Suprapubic skin (tissue), 4 donors: ENCODE measurements at regions not wholly inside any gene's neighbourhood (a gene's known extent, or its start where the extent isn't known, plus 50 kb on each side); places are given as distances from the start of the nearest gene placed in this dataset.

Experiments
- EP300 ChIP-seq: sonication (generic); formaldehyde crosslinking; IDR thresholded peaks from one replicate; pipeline ENCODE4 v1.6.1; 2017; ENCODE audit warnings: antibody characterized with exemption
- POLR2A ChIP-seq, 2 donors: fragments of 450-650 bp; IDR thresholded peaks; one replicate each; pipeline ENCODE4 v1.6.1; 2017; ENCODE audit warnings: antibody characterized with exemption in 2 of 2, mild to moderate bottlenecking in 2 of 2, moderate library complexity in 2 of 2
- POLR2AphosphoS5 ChIP-seq, 3 donors: sonication (generic); formaldehyde crosslinking; IDR thresholded peaks; one replicate each; pipeline ENCODE4 v1.6.1; 2017; ENCODE audit warnings: antibody characterized with exemption in 3 of 3
- TF ChIP-seq, protein P1 (sequence below), 2 donors: fragments of 200-600 bp in 1 of 2; fragments of 450-650 bp in 1 of 2; sonication (generic) in 1 of 2; IDR thresholded peaks; one replicate each; pipeline ENCODE4 v1.5.1; 2016 to 2019; ENCODE audit warnings: antibody characterized with exemption in 2 of 2, mild to moderate bottlenecking in 1 of 2, moderate library complexity in 1 of 2

DNA sequence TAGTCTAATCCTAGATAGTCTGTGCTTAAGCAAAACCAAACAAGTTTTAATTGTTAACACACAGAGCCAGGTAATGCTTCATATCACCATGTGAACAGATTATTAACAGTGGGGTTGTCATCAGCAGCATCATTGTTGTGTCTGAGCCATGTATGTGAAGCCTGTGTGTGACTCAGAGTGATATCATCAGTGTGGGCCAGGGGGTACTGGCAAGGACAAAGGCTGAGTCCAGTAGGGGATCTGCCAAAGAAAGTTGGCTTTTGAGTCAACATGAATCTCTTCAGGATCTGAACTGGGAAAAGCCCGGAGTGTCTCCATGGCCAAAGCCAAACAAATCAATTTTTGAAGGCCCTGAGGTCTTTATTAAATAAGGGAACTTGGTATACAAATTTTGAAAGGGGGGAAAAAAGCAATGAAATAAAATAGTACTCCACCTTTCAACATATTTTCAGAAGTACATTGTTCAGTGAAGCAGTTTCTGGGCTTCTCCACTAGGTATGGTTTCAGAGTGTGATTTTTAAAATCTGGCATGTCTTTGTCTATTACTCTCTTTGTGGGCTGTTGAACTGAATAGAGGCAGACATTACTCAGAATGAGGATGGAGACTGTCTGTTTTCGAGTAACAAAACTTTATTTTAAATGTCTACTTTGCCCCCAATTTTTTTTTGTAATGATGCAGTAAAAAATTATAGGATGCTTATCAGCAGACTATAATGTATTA, 444.2 kb upstream of the JAG1 start:
- TF ChIP-seq, protein P1, sequence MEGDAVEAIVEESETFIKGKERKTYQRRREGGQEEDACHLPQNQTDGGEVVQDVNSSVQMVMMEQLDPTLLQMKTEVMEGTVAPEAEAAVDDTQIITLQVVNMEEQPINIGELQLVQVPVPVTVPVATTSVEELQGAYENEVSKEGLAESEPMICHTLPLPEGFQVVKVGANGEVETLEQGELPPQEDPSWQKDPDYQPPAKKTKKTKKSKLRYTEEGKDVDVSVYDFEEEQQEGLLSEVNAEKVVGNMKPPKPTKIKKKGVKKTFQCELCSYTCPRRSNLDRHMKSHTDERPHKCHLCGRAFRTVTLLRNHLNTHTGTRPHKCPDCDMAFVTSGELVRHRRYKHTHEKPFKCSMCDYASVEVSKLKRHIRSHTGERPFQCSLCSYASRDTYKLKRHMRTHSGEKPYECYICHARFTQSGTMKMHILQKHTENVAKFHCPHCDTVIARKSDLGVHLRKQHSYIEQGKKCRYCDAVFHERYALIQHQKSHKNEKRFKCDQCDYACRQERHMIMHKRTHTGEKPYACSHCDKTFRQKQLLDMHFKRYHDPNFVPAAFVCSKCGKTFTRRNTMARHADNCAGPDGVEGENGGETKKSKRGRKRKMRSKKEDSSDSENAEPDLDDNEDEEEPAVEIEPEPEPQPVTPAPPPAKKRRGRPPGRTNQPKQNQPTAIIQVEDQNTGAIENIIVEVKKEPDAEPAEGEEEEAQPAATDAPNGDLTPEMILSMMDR (IDR thresholded peaks at IDR 0.05) = no peak
- no peak for TF ChIP-seq POLR2A (IDR thresholded peaks at IDR 0.05)
- no peak for TF ChIP-seq EP300
- no peak for TF ChIP-seq POLR2AphosphoS5 (IDR thresholded peaks at IDR 0.05)
